ENCODE measurements at regions not wholly inside any gene's neighbourhood (a gene's known extent, or its start where the extent isn't known, plus 50 kb on each side); places are given as distances from the start of the nearest gene placed in this dataset.

DNA sequence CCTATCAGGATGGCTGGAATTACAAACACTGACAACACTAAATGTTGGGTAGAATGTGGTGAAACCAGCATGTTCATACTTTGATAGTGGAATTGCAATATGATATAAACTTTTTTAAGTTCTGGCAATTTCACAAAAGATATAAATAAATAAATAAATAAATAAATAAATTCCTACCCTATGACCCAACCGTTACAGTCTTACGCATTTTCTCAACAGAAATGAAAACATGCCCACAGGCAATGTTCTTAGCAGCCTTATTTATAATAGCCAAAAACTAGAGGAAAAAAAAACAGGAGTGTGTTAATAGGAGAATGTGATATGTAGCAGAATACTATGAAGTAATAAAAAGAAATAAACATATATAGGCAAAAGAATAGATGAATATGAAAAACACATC, 318.9 kb downstream of the IPMK start:
- TF ChIP-seq, protein P1, sequence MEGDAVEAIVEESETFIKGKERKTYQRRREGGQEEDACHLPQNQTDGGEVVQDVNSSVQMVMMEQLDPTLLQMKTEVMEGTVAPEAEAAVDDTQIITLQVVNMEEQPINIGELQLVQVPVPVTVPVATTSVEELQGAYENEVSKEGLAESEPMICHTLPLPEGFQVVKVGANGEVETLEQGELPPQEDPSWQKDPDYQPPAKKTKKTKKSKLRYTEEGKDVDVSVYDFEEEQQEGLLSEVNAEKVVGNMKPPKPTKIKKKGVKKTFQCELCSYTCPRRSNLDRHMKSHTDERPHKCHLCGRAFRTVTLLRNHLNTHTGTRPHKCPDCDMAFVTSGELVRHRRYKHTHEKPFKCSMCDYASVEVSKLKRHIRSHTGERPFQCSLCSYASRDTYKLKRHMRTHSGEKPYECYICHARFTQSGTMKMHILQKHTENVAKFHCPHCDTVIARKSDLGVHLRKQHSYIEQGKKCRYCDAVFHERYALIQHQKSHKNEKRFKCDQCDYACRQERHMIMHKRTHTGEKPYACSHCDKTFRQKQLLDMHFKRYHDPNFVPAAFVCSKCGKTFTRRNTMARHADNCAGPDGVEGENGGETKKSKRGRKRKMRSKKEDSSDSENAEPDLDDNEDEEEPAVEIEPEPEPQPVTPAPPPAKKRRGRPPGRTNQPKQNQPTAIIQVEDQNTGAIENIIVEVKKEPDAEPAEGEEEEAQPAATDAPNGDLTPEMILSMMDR (IDR thresholded peaks at IDR 0.05): no peak
- intact Hi-C loops (cut with DNase I, micrococcal nuclease): no loop called here
- no peaks in the 10 kb centered on the region for H3K36me3 ChIP-seq (ENCODE audit: insufficient read depth, low read length)
- ChIA-PET POLR2A (no interaction called here), CTCF (no interaction called here)
- H3K27me3 Mint-ChIP-seq: no peaks in the 10 kb centered on the region
- DNase-seq (no peak), ATAC-seq (ENCODE audit: poor library complexity) (no peak)
- H3K4me3 ChIP-seq (ENCODE audit: low read length): no peak overlapping the region
- H3K27me3 ChIP-seq (ENCODE audit: control insufficient read depth in 1 of 2, insufficient read depth in 2 of 2, low read length in 2 of 2): no peaks in the 10 kb centered on the region
- no peaks in the 10 kb centered on the region for H3K4me1 ChIP-seq (ENCODE audit: insufficient read depth, low read length)
- no peaks in the 10 kb centered on the region for H3K4me1 Mint-ChIP-seq (ENCODE audit: low read depth)
- H3K36me3 Mint-ChIP-seq (ENCODE audit: low read depth): no peaks in the 10 kb centered on the region
- no peak overlapping the region for H3K27ac Mint-ChIP-seq
- H3K4me3 Mint-ChIP-seq: no peak overlapping the region
- H3K9me3 Mint-ChIP-seq: peaks cover 3% of the 10 kb centered on the region
- H3K27ac ChIP-seq (ENCODE audit: low read depth in 1 of 2, low read length in 2 of 2): no peak overlapping the region
- peaks cover 0 to 3% of the 10 kb centered on the region in 2 experiments for H3K9me3 ChIP-seq (ENCODE audit: control insufficient read depth in 1 of 2, insufficient read depth in 1 of 2, low read length in 2 of 2)

DNA sequence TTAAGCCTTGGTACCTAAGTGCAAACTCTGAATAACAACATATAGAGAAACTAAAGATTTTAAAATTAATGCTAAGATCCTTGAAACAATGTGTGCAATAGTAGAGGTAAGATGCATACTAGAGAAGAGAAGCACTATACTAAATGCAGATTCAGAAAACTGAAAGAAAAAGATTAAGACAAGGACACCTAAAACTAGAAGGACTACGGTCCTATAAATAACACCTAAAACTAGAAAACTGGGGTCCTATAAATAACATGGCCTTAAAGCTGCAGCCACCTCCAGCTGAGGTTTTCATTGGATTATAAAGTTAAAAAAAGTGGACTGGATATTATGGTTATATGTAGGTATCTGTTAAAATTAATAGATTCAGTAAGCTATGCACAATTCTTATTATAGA, 320.9 kb downstream of the IPMK start:
- H3K9me3 ChIP-seq (ENCODE audit: control insufficient read depth in 1 of 2, insufficient read depth in 1 of 2, low read length in 2 of 2): peaks cover 0 to 3% of the 10 kb centered on the region in 2 experiments
- Mint-ChIP-seq H3K27ac (no peak overlapping the region), H3K4me1 (ENCODE audit: low read depth) (no peaks in the 10 kb centered on the region), H3K36me3 (ENCODE audit: low read depth) (no peaks in the 10 kb centered on the region), H3K9me3 (peaks cover 3% of the 10 kb centered on the region), H3K4me3 (no peak overlapping the region), H3K27me3 (no peaks in the 10 kb centered on the region)
- intact Hi-C loops (cut with DNase I, micrococcal nuclease): no loop called here
- H3K27me3 ChIP-seq (ENCODE audit: control insufficient read depth in 1 of 2, insufficient read depth in 2 of 2, low read length in 2 of 2): no peaks in the 10 kb centered on the region
- POLR2A ChIA-PET: no interaction called here
- ATAC-seq (ENCODE audit: poor library complexity) (no peak), DNase-seq (no peak)
- TF ChIP-seq, protein P1 (IDR thresholded peaks at IDR 0.05): no peak
- no peak overlapping the region for H3K27ac ChIP-seq (ENCODE audit: low read depth in 1 of 2, low read length in 2 of 2)
- H3K4me3 ChIP-seq (ENCODE audit: low read length): no peak overlapping the region
- no peaks in the 10 kb centered on the region for H3K4me1 ChIP-seq (ENCODE audit: insufficient read depth, low read length)
- CTCF ChIA-PET: no interaction called here
- no peaks in the 10 kb centered on the region for H3K36me3 ChIP-seq (ENCODE audit: insufficient read depth, low read length)

- Mint-ChIP-seq H3K27ac (no peak overlapping the region), H3K9me3 (peaks cover 3% of the 10 kb centered on the region), H3K4me1 (ENCODE audit: low read depth) (no peaks in the 10 kb centered on the region), H3K4me3 (no peak overlapping the region), H3K27me3 (no peaks in the 10 kb centered on the region), H3K36me3 (ENCODE audit: low read depth) (no peaks in the 10 kb centered on the region)
- Histone ChIP-seq H3K36me3 (ENCODE audit: insufficient read depth, low read length) (no peaks in the 10 kb centered on the region), H3K9me3 (ENCODE audit: control insufficient read depth in 1 of 2, insufficient read depth in 1 of 2, low read length in 2 of 2) (peaks cover 0 to 3% of the 10 kb centered on the region in 2 experiments), H3K27me3 (ENCODE audit: control insufficient read depth in 1 of 2, insufficient read depth in 2 of 2, low read length in 2 of 2) (no peaks in the 10 kb centered on the region), H3K27ac (ENCODE audit: low read depth in 1 of 2, low read length in 2 of 2) (no peak overlapping the region), H3K4me1 (ENCODE audit: insufficient read depth, low read length) (no peaks in the 10 kb centered on the region), H3K4me3 (ENCODE audit: low read length) (no peak overlapping the region)
- no peak for DNase-seq
- TF ChIP-seq, protein P1 (IDR thresholded peaks at IDR 0.05): no peak
- ChIA-PET CTCF (no interaction called here), POLR2A (no interaction called here)
- ATAC-seq (ENCODE audit: poor library complexity): no peak
- intact Hi-C loops (cut with DNase I, micrococcal nuclease): no loop called here
Measured at GRCh38 chr10:57943701-57944100, 324.0 kb downstream of the IPMK start.

Measured in CD4-positive, alpha-beta T cell (primary cell).